ENCODE measurements at regions not wholly inside any gene's neighbourhood (a gene's known extent, or its start where the extent isn't known, plus 50 kb on each side); places are given as distances from the start of the nearest gene placed in this dataset.

DNA sequence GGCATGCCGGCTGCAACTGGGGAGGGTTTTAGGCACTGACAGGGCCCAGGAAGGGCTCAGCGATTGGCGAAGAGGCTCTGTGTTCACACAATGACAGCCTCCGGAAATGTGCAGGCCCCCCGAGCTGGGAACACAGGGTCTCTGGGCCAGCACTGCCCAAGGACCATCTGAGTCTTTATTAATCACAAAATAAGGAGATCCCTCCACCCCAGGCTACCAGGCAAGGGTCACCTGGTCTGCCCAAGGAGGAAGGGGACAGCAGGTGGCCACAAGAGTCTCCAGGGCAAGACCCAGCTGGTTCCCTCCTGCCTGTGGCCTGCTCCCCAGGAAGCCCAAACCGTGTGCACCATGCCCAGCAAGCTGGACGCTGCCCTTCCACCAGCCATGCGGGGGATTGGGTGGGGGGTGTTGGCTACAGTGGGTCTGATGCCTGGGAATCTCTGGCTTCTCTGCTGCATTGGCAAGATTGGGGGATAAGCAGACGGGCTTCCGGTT lies 52.1 kb upstream of the TNRC6C start:
- TF ChIP-seq CTCF (IDR thresholded peaks at IDR 0.05) = no peak
- no peak for TF ChIP-seq POLR2A (IDR thresholded peaks at IDR 0.05)
- TF ChIP-seq EP300 (IDR thresholded peaks at IDR 0.05) = no peak

Data from stomach (tissue), 4 donors.